HepG2 (cell line): ENCODE measurements at regions not wholly inside any gene's neighbourhood (a gene's known extent, or its start where the extent isn't known, plus 50 kb on each side); places are given as distances from the start of the nearest gene placed in this dataset.

ENCODE experiments used
- ATAC-seq: fragments of 200-7000 bp; cut with Tn5 transposase; 3 replicates; pipeline ENCODE4 v1.9.1; 2020; ENCODE audit warnings: mild to moderate bottlenecking, moderate library complexity
- BruUV-seq: library from RNA; stranded (reverse); fragments of 400-500 nt; replicated peaks from 2 replicates; lab custom pipeline; 2021; lab: Mats Ljungman, UMichigan
- CTCF ChIA-PET: fragments of 300-600 bp; formaldehyde crosslinking; extraction: SDS; loops from one replicate; lab custom pipeline; 2021; ENCODE audit warnings: low total read pairs, inconsistent platforms, low intra/inter-chr PET ratio; lab: Yijun Ruan, JAX
- POLR2A ChIA-PET: fragments of 350-600 bp; sonication (Branson Sonifier 250); formaldehyde crosslinking; loops from one replicate; lab custom pipeline; 2020; ENCODE audit warnings: antibody characterized with exemption, inconsistent platforms; lab: Yijun Ruan, JAX
- DNase-seq: peaks from one replicate; pipeline ENCODE4 v3.0.0-alpha.2; 2015; ENCODE audit warnings: low spot score
- FAIRE-seq: peaks from 3 replicates; lab custom pipeline; 2011; peaks lifted over from hg19 to GRCh38; lab: Jason Lieb, UNC
- H2AFZ ChIP-seq: one replicate; pipeline ENCODE4 v1.6.1; 2011; ENCODE audit warnings: low read length, inconsistent platforms
- H3K27ac ChIP-seq: fragments of 300-600 bp; 3 replicates; pipeline ENCODE4 v1.8.0; 2011; ENCODE audit warnings: mixed run types, mild to moderate bottlenecking, mixed read lengths, low read length, inconsistent platforms; ENCODE audit not compliant: insufficient read depth; ENCODE audit errors: extremely low read length
- H3K27me3 ChIP-seq, 2 experiments: fragments of 200-600 bp in 1 of 2; 2 replicates in 1 of 2; 3 replicates in 1 of 2; pipeline versions ENCODE4 v1.6.0 to v1.8.0; 2011; ENCODE audit warnings: low read length in 2 of 2, mild to moderate bottlenecking in 2 of 2, moderate library complexity in 2 of 2, inconsistent platforms in 1 of 2; ENCODE audit not compliant: insufficient read depth in 2 of 2, control insufficient read depth in 1 of 2
- H3K36me3 ChIP-seq, 2 experiments: fragments of 200-600 bp in 1 of 2; replicated peaks in 1 of 2; 2 replicates in 1 of 2; 3 replicates in 1 of 2; pipeline versions ENCODE4 v1.5.1 to v1.8.0; 2011; ENCODE audit warnings: low read length in 2 of 2, inconsistent platforms in 1 of 2; ENCODE audit not compliant: insufficient read depth in 2 of 2, control insufficient read depth in 1 of 2
- H3K4me1 ChIP-seq: 2 replicates; pipeline ENCODE4 v1.5.1; 2012; ENCODE audit warnings: low read length, inconsistent platforms; ENCODE audit not compliant: insufficient read depth
- H3K4me2 ChIP-seq: 2 replicates; pipeline ENCODE4 v1.6.0; 2011; ENCODE audit warnings: low read depth, low read length, inconsistent platforms
- H3K4me3 ChIP-seq, 3 experiments: fragments of 200-600 bp in 1 of 3; sonication (generic), shearing (Covaris generic) in 1 of 3; replicated peaks in 1 of 3; 2 replicates each; pipeline ENCODE4 v1.5.1; 2011 to 2016; ENCODE audit warnings: low read length in 3 of 3, inconsistent platforms in 2 of 3, low read depth in 2 of 3, mild to moderate bottlenecking in 2 of 3, control low read depth in 1 of 3, mixed read lengths in 1 of 3; ENCODE audit not compliant: insufficient read depth in 1 of 3
- H3K79me2 ChIP-seq: one replicate; pipeline ENCODE4 v1.6.1; 2011; ENCODE audit warnings: low read length, inconsistent platforms; ENCODE audit not compliant: insufficient read depth
- H3K9ac ChIP-seq: 2 replicates; pipeline ENCODE4 v1.6.0; 2011; ENCODE audit warnings: mild to moderate bottlenecking, low read depth, low read length, inconsistent platforms; ENCODE audit not compliant: insufficient read depth
- H3K9me3 ChIP-seq: 2 replicates; pipeline ENCODE4 v1.5.1; 2012; ENCODE audit warnings: mild to moderate bottlenecking, low read length
- H4K20me1 ChIP-seq: 2 replicates; pipeline ENCODE4 v1.6.0; 2011; ENCODE audit warnings: inconsistent platforms, mild to moderate bottlenecking, low read length, moderate library complexity; ENCODE audit not compliant: insufficient read depth
- CBFB ChIP-seq: sonication (generic); formaldehyde crosslinking; IDR thresholded peaks from 2 replicates; pipeline ENCODE4 v1.4.0; 2020; ENCODE audit warnings: missing genetic modification reagents
- ELF1 ChIP-seq: sonication (generic); formaldehyde crosslinking; IDR thresholded peaks from 2 replicates; pipeline ENCODE4 v1.4.0; 2020; ENCODE audit warnings: missing genetic modification reagents
- HNRNPUL1 ChIP-seq: fragments of 200-400 bp; formaldehyde crosslinking; IDR thresholded peaks from 2 replicates; pipeline ENCODE4 v1.6.1; 2017; ENCODE audit warnings: low read depth, mild to moderate bottlenecking, low read length, moderate library complexity
- KAT7 ChIP-seq: IDR thresholded peaks from 2 replicates; pipeline ENCODE4 v1.6.1; 2018; ENCODE audit warnings: borderline replicate concordance, missing compliant biosample characterization
- MAF1 ChIP-seq: sonication (generic); formaldehyde crosslinking; IDR thresholded peaks from 2 replicates; pipeline ENCODE4 v1.5.0; 2020; ENCODE audit warnings: missing genetic modification reagents, borderline replicate concordance
- NFKB2 ChIP-seq: sonication (generic); formaldehyde crosslinking; IDR thresholded peaks from 2 replicates; pipeline ENCODE4 v1.4.0; 2020; ENCODE audit warnings: missing genetic modification reagents, borderline replicate concordance
- NONO ChIP-seq, 2 experiments: fragments of 450-650 bp in 1 of 2; sonication (generic) in 1 of 2; formaldehyde crosslinking in 1 of 2; IDR thresholded peaks in 1 of 2; conservative IDR thresholded peaks in 1 of 2; 2 replicates each; pipeline versions ENCODE4 v1.6.1 to v1.8.0; 2017 to 2022; ENCODE audit warnings: mild to moderate bottlenecking in 1 of 2, missing genetic modification reagents in 1 of 2, moderate library complexity in 1 of 2
- SCMH1 ChIP-seq: sonication (generic); formaldehyde crosslinking; IDR thresholded peaks from 2 replicates; pipeline ENCODE4 v1.9.0; 2021; ENCODE audit warnings: missing genetic modification reagents, mild to moderate bottlenecking, borderline replicate concordance
- SMARCE1 ChIP-seq: fragments of 450-650 bp; IDR thresholded peaks from 2 replicates; pipeline ENCODE4 v1.6.1; 2017; ENCODE audit warnings: borderline replicate concordance
- SOX13 ChIP-seq, 3 experiments: fragments of 450-650 bp in 1 of 3; sonication (generic) in 1 of 3; formaldehyde crosslinking in 1 of 3; IDR thresholded peaks in 2 of 3; conservative IDR thresholded peaks in 1 of 3; 2 replicates each; pipeline versions ENCODE4 v1.5.0 to v1.6.1; 2016 to 2020; ENCODE audit warnings: antibody characterized with exemption in 1 of 3, mild to moderate bottlenecking in 1 of 3, missing compliant biosample characterization in 1 of 3, missing genetic modification reagents in 1 of 3, moderate library complexity in 1 of 3
- ZKSCAN1 ChIP-seq: fragments of 150-350 bp; IDR thresholded peaks from 2 replicates; pipeline ENCODE4 v1.6.1; 2014; ENCODE audit warnings: low read length
- ZMYM2 ChIP-seq: sonication (generic); formaldehyde crosslinking; IDR thresholded peaks from 2 replicates; pipeline ENCODE4 v1.8.0; 2022; ENCODE audit warnings: mild to moderate bottlenecking, missing genetic modification reagents
- ZNF121 ChIP-seq: sonication (generic); formaldehyde crosslinking; IDR thresholded peaks from 2 replicates; pipeline ENCODE4 v1.5.0; 2020; ENCODE audit warnings: mild to moderate bottlenecking, missing genetic modification reagents
- ZNF33B ChIP-seq: sonication (generic); formaldehyde crosslinking; IDR thresholded peaks from 2 replicates; pipeline ENCODE4 v1.5.1; 2020; ENCODE audit warnings: mild to moderate bottlenecking, missing genetic modification reagents
- ZNF598 ChIP-seq: sonication (generic); formaldehyde crosslinking; IDR thresholded peaks from 2 replicates; pipeline ENCODE4 v1.5.1; 2020; ENCODE audit warnings: mild to moderate bottlenecking, missing genetic modification reagents, borderline replicate concordance
- ZNF619 ChIP-seq: sonication (generic); formaldehyde crosslinking; IDR thresholded peaks from 2 replicates; pipeline ENCODE4 v1.4.0; 2020; ENCODE audit warnings: mild to moderate bottlenecking, missing genetic modification reagents
- WGBS: methylation state at CpG from one replicate; pipeline ENCODE4 v1.1.6; 2017; ENCODE audit warnings: low lambda C conversion rate; 5-methylcytosine and 5-hydroxymethylcytosine counted together
- in situ Hi-C: cut with HindIII; loops from 2 replicates; pipeline ENCODE4 v1.10.0; 2017; ENCODE audit warnings: low pct_unique_long_range_greater_than_20kb; ENCODE audit not compliant: extremely low pct_ligation_motif_present
- intact Hi-C: fragments of 100-400 bp; cut with micrococcal nuclease; formaldehyde crosslinking; loops from one replicate; pipeline ENCODE4 v1.10.0; 2022; ENCODE audit not compliant: unreplicated experiment
- TF ChIP-seq, protein P1 (sequence below): fragments of 450-650 bp; IDR thresholded peaks from 2 replicates; pipeline ENCODE4 v1.6.1; 2017; ENCODE audit warnings: mild to moderate bottlenecking
- TF ChIP-seq, protein P2 (sequence below): sonication (generic); formaldehyde crosslinking; IDR thresholded peaks from 2 replicates; pipeline ENCODE4 v1.4.0; 2020; ENCODE audit warnings: missing genetic modification reagents
- TF ChIP-seq, protein P3 (sequence below): sonication (generic); formaldehyde crosslinking; IDR thresholded peaks from 2 replicates; pipeline ENCODE4 v1.4.0; 2020; ENCODE audit warnings: missing genetic modification reagents, borderline replicate concordance

DNA sequence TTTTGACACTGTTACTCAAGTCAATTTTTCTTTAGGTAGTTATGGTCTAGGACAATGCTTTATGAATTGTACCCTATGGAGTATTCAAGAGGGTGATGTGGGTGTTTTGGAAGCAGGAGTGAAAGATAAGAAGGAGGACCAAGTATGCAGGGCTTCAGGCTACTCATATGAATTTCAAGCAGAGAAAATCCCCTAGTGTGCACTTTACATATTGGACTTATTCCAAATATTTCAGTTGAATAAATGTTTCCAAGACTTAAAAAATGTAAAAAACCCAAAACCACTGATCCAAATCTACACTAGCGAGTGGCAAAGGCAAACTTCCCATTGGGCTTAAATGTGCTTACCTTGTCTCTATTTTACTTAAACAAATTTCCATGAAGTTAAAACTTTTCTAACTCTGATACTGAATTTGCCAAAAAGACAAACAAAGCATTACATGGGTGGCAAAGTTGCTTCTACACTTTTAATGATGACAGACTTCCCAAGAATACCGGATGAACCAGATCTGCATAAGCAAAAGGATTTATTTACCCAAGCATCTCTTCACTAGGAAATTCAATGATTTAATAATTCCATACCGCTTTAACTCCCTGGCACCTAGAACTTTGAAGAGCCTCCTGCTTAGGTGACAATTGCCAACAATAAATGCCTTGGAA is 1233.5 kb upstream of the NXPH2 start (continued):
- TF ChIP-seq KAT7 (CRISPR knock-in tag) (no peak), NFKB2 (no peak), ELF1 (CRISPR knock-in tag) (no peak), CBFB (no peak), SMARCE1 (no peak), SCMH1 (CRISPR knock-in tag) (no peak), MAF1 (CRISPR knock-in tag) (no peak)

DNA sequence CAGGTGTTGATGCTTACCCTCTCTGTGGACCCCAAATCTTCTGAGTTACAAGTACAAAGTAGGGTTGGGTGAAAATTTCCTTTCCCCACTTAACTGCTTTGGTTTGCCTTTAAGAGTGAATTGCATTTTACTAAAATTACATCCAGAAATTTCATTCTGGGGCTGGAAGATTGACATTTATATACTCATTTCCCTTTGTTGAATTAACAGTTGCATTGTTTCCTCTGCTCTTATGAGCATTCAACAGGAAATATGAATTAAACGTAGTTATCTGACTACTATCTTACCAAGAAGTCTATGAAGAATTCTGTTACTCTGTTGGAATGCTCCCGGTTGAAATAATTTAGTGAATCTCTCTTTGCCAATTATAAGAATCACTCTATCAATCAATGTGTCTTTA is 1231.1 kb upstream of the NXPH2 start:
- ATAC-seq (no peak), DNase-seq (no peak), FAIRE-seq (no peak)
- Histone ChIP-seq H3K9ac (no peak overlapping the region), H2AFZ (no peak overlapping the region), H3K27me3 (no peaks in the 10 kb centered on the region), H3K9me3 (no peaks in the 10 kb centered on the region), H3K4me1 (no peaks in the 10 kb centered on the region), H3K36me3 (no peaks in the 10 kb centered on the region), H3K79me2 (no peaks in the 10 kb centered on the region), H4K20me1 (no peaks in the 10 kb centered on the region), H3K4me2 (no peak overlapping the region), H3K4me3 (no peak overlapping the region), H3K27ac (no peak overlapping the region)
- CTCF ChIA-PET: no interaction called here
- WGBS: 14% methylated on average over 2 of the region's 2 CpGs
- intact Hi-C loops (no loop called here), in situ Hi-C loops (no loop called here)
- no TSS peak for BruUV-seq
- POLR2A ChIA-PET: no interaction called here
- no peak for TF ChIP-seq ZKSCAN1
- TF ChIP-seq ZNF619: no peak
- TF ChIP-seq ZMYM2 (CRISPR knock-in tag): no peak
- TF ChIP-seq ZNF598 (CRISPR knock-in tag): no peak
- TF ChIP-seq, protein P1, sequence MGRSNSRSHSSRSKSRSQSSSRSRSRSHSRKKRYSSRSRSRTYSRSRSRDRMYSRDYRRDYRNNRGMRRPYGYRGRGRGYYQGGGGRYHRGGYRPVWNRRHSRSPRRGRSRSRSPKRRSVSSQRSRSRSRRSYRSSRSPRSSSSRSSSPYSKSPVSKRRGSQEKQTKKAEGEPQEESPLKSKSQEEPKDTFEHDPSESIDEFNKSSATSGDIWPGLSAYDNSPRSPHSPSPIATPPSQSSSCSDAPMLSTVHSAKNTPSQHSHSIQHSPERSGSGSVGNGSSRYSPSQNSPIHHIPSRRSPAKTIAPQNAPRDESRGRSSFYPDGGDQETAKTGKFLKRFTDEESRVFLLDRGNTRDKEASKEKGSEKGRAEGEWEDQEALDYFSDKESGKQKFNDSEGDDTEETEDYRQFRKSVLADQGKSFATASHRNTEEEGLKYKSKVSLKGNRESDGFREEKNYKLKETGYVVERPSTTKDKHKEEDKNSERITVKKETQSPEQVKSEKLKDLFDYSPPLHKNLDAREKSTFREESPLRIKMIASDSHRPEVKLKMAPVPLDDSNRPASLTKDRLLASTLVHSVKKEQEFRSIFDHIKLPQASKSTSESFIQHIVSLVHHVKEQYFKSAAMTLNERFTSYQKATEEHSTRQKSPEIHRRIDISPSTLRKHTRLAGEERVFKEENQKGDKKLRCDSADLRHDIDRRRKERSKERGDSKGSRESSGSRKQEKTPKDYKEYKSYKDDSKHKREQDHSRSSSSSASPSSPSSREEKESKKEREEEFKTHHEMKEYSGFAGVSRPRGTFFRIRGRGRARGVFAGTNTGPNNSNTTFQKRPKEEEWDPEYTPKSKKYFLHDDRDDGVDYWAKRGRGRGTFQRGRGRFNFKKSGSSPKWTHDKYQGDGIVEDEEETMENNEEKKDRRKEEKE: no peak
- TF ChIP-seq HNRNPUL1: no peak
- TF ChIP-seq ZNF33B (CRISPR knock-in tag): no peak
- no peak for TF ChIP-seq ZNF121 (CRISPR knock-in tag)
- no peak for TF ChIP-seq NONO (IDR thresholded peaks at IDR 0.05)
- TF ChIP-seq NONO (CRISPR knock-in tag; conservative IDR thresholded peaks at IDR 0.05): no peak
- TF ChIP-seq, protein P2, sequence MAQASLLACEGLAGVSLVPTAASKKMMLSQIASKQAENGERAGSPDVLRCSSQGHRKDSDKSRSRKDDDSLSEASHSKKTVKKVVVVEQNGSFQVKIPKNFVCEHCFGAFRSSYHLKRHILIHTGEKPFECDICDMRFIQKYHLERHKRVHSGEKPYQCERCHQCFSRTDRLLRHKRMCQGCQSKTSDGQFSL (CRISPR knock-in tag): no peak
- TF ChIP-seq, protein P3, sequence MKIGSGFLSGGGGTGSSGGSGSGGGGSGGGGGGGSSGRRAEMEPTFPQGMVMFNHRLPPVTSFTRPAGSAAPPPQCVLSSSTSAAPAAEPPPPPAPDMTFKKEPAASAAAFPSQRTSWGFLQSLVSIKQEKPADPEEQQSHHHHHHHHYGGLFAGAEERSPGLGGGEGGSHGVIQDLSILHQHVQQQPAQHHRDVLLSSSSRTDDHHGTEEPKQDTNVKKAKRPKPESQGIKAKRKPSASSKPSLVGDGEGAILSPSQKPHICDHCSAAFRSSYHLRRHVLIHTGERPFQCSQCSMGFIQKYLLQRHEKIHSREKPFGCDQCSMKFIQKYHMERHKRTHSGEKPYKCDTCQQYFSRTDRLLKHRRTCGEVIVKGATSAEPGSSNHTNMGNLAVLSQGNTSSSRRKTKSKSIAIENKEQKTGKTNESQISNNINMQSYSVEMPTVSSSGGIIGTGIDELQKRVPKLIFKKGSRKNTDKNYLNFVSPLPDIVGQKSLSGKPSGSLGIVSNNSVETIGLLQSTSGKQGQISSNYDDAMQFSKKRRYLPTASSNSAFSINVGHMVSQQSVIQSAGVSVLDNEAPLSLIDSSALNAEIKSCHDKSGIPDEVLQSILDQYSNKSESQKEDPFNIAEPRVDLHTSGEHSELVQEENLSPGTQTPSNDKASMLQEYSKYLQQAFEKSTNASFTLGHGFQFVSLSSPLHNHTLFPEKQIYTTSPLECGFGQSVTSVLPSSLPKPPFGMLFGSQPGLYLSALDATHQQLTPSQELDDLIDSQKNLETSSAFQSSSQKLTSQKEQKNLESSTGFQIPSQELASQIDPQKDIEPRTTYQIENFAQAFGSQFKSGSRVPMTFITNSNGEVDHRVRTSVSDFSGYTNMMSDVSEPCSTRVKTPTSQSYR (CRISPR knock-in tag): no peak
- no peak for TF ChIP-seq SOX13 (IDR thresholded peaks at IDR 0.05)
- TF ChIP-seq SOX13 (CRISPR knock-in tag; conservative IDR thresholded peaks at IDR 0.05 in 1 of 2, IDR thresholded peaks at IDR 0.05 in 1 of 2): no peak
